GM12878 (cell line): ENCODE measurements at regions not wholly inside any gene's neighbourhood (a gene's known extent, or its start where the extent isn't known, plus 50 kb on each side); places are given as distances from the start of the nearest gene placed in this dataset.

ENCODE experiments used
- ATAC-seq: fragments of 200-7000 bp; cut with Tn5 transposase; 3 replicates; pipeline ENCODE4 v1.9.1; 2020; ENCODE audit warnings: mild to moderate bottlenecking, moderate library complexity
- BruUV-seq: library from RNA; stranded (reverse); fragments of 400-500 nt; replicated peaks from 2 replicates; lab custom pipeline; 2021; lab: Mats Ljungman, UMichigan
- CTCF ChIA-PET: fragments of 300-600 bp; sonication (Branson Sonifier 250); formaldehyde crosslinking; extraction: SDS; loops from one replicate; lab custom pipeline; 2021; ENCODE audit warnings: inconsistent platforms; lab: Yijun Ruan, JAX
- POLR2A ChIA-PET: fragments of 350-600 bp; formaldehyde crosslinking; extraction: SDS; loops from one replicate; lab custom pipeline; 2021; ENCODE audit warnings: inconsistent platforms; lab: Charles Lee
- RAD21 ChIA-PET: fragments of 300-600 bp; sonication (Branson Sonifier 250); formaldehyde crosslinking; loops from one replicate; lab custom pipeline; 2023; ENCODE audit warnings: antibody characterized with exemption; ENCODE audit not compliant: unreplicated experiment; lab: Charles Lee
- SMC1A ChIA-PET: fragments of 300-600 bp; sonication (Branson Sonifier 250); formaldehyde crosslinking; loops from one replicate; lab custom pipeline; 2023; ENCODE audit not compliant: unreplicated experiment, uncharacterized antibody; lab: Charles Lee
- DNase-seq: peaks from one replicate; pipeline ENCODE4 v3.0.0-alpha.2; 2011; ENCODE audit warnings: low read depth, low spot score
- FAIRE-seq: peaks from 3 replicates; lab custom pipeline; 2011; peaks lifted over from hg19 to GRCh38; lab: Jason Lieb, UNC
- H2AFZ ChIP-seq: 2 replicates; pipeline ENCODE4 v1.6.0; 2011; ENCODE audit warnings: low read depth, low read length, control low read depth; ENCODE audit not compliant: control insufficient read depth
- H3K27ac ChIP-seq: 2 replicates; pipeline ENCODE4 v1.5.1; 2011; ENCODE audit warnings: control low read depth; ENCODE audit not compliant: control insufficient read depth, insufficient read depth
- H3K27me3 ChIP-seq, 2 experiments: replicated peaks in 1 of 2; 2 replicates each; pipeline versions ENCODE4 v1.6.0 to v1.6.1; 2011; ENCODE audit warnings: low read length in 1 of 2; ENCODE audit not compliant: control insufficient read depth in 2 of 2, insufficient read depth in 2 of 2
- H3K36me3 ChIP-seq, 2 experiments: 2 replicates each; pipeline ENCODE4 v1.5.1; 2011; ENCODE audit warnings: low read length in 1 of 2; ENCODE audit not compliant: control insufficient read depth in 2 of 2, insufficient read depth in 2 of 2
- H3K4me1 ChIP-seq: 2 replicates; pipeline ENCODE4 v1.6.1; 2011; ENCODE audit warnings: mild to moderate bottlenecking, low read length, moderate library complexity, mixed read lengths; ENCODE audit not compliant: control insufficient read depth, insufficient read depth
- H3K4me2 ChIP-seq: 2 replicates; pipeline ENCODE4 v1.6.0; 2011; ENCODE audit warnings: control low read depth; ENCODE audit not compliant: control insufficient read depth, insufficient read depth
- H3K4me3 ChIP-seq: fragments of 200-600 bp; sonication (generic); 2 replicates; pipeline ENCODE4 v1.5.1; 2016
- H3K79me2 ChIP-seq: 2 replicates; pipeline ENCODE4 v1.6.0; 2011; ENCODE audit warnings: low read length; ENCODE audit not compliant: control insufficient read depth, insufficient read depth
- H3K9ac ChIP-seq: 2 replicates; pipeline ENCODE4 v1.8.0; 2011; ENCODE audit warnings: low read length, control low read depth, mixed read lengths; ENCODE audit not compliant: control insufficient read depth, insufficient read depth
- H3K9me3 ChIP-seq: replicated peaks from 3 replicates; pipeline ENCODE4 v1.5.1; 2011; ENCODE audit warnings: mild to moderate bottlenecking, low read length; ENCODE audit not compliant: control insufficient read depth, insufficient read depth
- H4K20me1 ChIP-seq: 2 replicates; pipeline ENCODE4 v1.6.0; 2011; ENCODE audit not compliant: control insufficient read depth, insufficient read depth
- ATF7 ChIP-seq: fragments of 450-650 bp; IDR thresholded peaks from 2 replicates; pipeline ENCODE4 v1.6.1; 2016; ENCODE audit warnings: low read depth, mild to moderate bottlenecking
- POLR2A ChIP-seq: IDR thresholded peaks from 2 replicates; pipeline ENCODE4 v1.6.1; 2011; ENCODE audit warnings: low read depth, mild to moderate bottlenecking, low read length
- SREBF1 ChIP-seq: IDR thresholded peaks from 2 replicates; pipeline ENCODE4 v1.6.1; 2012; ENCODE audit warnings: mild to moderate bottlenecking, low read length
- TCF3 ChIP-seq: IDR thresholded peaks from 2 replicates; pipeline ENCODE4 v1.6.1; 2012; ENCODE audit warnings: low read depth, mild to moderate bottlenecking, low read length, borderline replicate concordance; ENCODE audit not compliant: insufficient read depth
- ZNF274 ChIP-seq: IDR thresholded peaks from one replicate; pipeline ENCODE4 v1.8.0; 2011; ENCODE audit not compliant: insufficient read length, insufficient read depth
- WGBS: methylation state at CpG from one replicate; pipeline ENCODE4 v1.1.6; 2016; ENCODE audit warnings: low lambda C conversion rate; ENCODE audit not compliant: insufficient replicate concordance, insufficient coverage; ENCODE audit errors: missing lambda C conversion rate; 5-methylcytosine and 5-hydroxymethylcytosine counted together
- in situ Hi-C: fragments of 300-500 bp; cut with MboI; formaldehyde crosslinking; loops from 9 replicates; pipeline ENCODE4 v1.14.3; 2018; ENCODE audit warnings: mixed read lengths
- intact Hi-C: fragments of 100-400 bp; cut with micrococcal nuclease; formaldehyde crosslinking; loops from one replicate; pipeline ENCODE4 v1.14.2; 2022; ENCODE audit not compliant: unreplicated experiment

DNA sequence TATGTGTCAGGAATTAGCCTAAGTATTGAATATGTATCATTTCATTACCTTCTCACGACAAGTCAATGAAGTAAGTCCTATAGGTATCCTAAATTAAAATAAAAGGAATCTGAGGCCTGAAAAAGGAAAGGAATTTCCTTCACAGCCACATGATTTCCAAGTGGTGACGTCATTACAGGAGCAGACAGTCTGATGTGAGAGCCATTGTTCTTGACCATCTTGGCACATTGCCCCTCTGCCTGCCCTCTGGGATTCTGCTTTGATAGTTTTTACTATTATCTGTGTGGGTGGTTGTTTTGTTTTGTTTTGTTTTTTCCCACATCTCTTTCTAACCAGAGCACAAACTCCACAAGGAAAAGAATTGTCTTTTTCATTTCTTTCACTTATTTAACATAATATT, 219.8 kb upstream of the UFL1 start:
- ChIA-PET RAD21 (no interaction called here), SMC1A (interaction anchor here (1.9 kb wide), 1 partner anchor 29 kb away, joined by 4 read pairs; no protein-coding TSS in a partner anchor), POLR2A (no interaction called here), CTCF (no interaction called here)
- no peak for DNase-seq
- peak; percentile 74 for TF ChIP-seq ATF7
- no peak for TF ChIP-seq ZNF274
- Histone ChIP-seq H3K36me3 (no peaks in the 10 kb centered on the region), H3K4me3 (no peak overlapping the region), H3K4me1 (no peaks in the 10 kb centered on the region), H2AFZ (no peak overlapping the region), H3K4me2 (no peak overlapping the region), H3K27ac (no peak overlapping the region), H4K20me1 (no peaks in the 10 kb centered on the region), H3K79me2 (no peaks in the 10 kb centered on the region), H3K9ac (no peak overlapping the region), H3K9me3 (no peaks in the 10 kb centered on the region), H3K27me3 (no peaks in the 10 kb centered on the region)
- BruUV-seq = no TSS peak
- 39% methylated on average over 2 of the region's 2 CpGs for WGBS
- ATAC-seq = no peak
- in situ Hi-C loops = no loop called here
- intact Hi-C loops = no loop called here
- no peak for FAIRE-seq

- Histone ChIP-seq H3K4me3 (no peak overlapping the region), H3K9ac (no peak overlapping the region), H3K4me2 (0 out of 2 replicates have a peak overlapping the region, but pooled peaks have one; percentile 9), H3K27ac (no peak overlapping the region), H2AFZ (no peak overlapping the region), H3K36me3 (no peaks in the 10 kb centered on the region), H4K20me1 (no peaks in the 10 kb centered on the region), H3K27me3 (no peaks in the 10 kb centered on the region), H3K9me3 (no peaks in the 10 kb centered on the region), H3K4me1 (no peaks in the 10 kb centered on the region), H3K79me2 (no peaks in the 10 kb centered on the region)
- 2% methylated on average over 3 of the region's 3 CpGs for WGBS
- ChIA-PET RAD21 (interaction anchor here (1.2 to 1.5 kb wide), 2 partner anchors 9 to 124 kb away, joined by 4 read pairs; no protein-coding TSS in a partner anchor), POLR2A (no interaction called here), CTCF (interaction anchor here (0.8 to 1.5 kb wide), 3 partner anchors 9 to 154 kb away, joined by 3 to 4 read pairs (median 3); no protein-coding TSS in a partner anchor), SMC1A (interaction anchor here (1.2 to 2.6 kb wide), 4 partner anchors 9 to 844 kb away, joined by 3 to 8 read pairs (median 4); no protein-coding TSS in a partner anchor)
- FAIRE-seq (no peak), DNase-seq (no peak), ATAC-seq (no peak)
- in situ Hi-C loops = no loop called here
- BruUV-seq = no TSS peak
- intact Hi-C loops = no loop called here
- TF ChIP-seq POLR2A (no peak), TCF3 (no peak), SREBF1 (no peak)
These were observed 218.6 kb upstream of the UFL1 start for GRCh38 chr6:96302991-96303390.
